HepG2 (cell line): ENCODE measurements at regions not wholly inside any gene's neighbourhood (a gene's known extent, or its start where the extent isn't known, plus 50 kb on each side); places are given as distances from the start of the nearest gene placed in this dataset.
A peak's percentile ranks its signal among the peaks of the same experiment; 100 is the strongest.
"Not testable (repeated sequence)": the region's sequence is repeated elsewhere in the genome, so short reads cannot be mapped to it uniquely, and the experiment has no call there.

ENCODE experiments used
- ATAC-seq: fragments of 200-7000 bp; cut with Tn5 transposase; 3 replicates; pipeline ENCODE4 v1.9.1; 2020; ENCODE audit warnings: mild to moderate bottlenecking, moderate library complexity
- BruUV-seq: library from RNA; stranded (reverse); fragments of 400-500 nt; replicated peaks from 2 replicates; lab custom pipeline; 2021; lab: Mats Ljungman, UMichigan
- CTCF ChIA-PET: fragments of 300-600 bp; formaldehyde crosslinking; extraction: SDS; loops from one replicate; lab custom pipeline; 2021; ENCODE audit warnings: low total read pairs, inconsistent platforms, low intra/inter-chr PET ratio; lab: Yijun Ruan, JAX
- POLR2A ChIA-PET: fragments of 350-600 bp; sonication (Branson Sonifier 250); formaldehyde crosslinking; loops from one replicate; lab custom pipeline; 2020; ENCODE audit warnings: antibody characterized with exemption, inconsistent platforms; lab: Yijun Ruan, JAX
- DNase-seq: peaks from one replicate; pipeline ENCODE4 v3.0.0-alpha.2; 2015; ENCODE audit warnings: low spot score
- FAIRE-seq: peaks from 3 replicates; lab custom pipeline; 2011; peaks lifted over from hg19 to GRCh38; lab: Jason Lieb, UNC
- H2AFZ ChIP-seq: one replicate; pipeline ENCODE4 v1.6.1; 2011; ENCODE audit warnings: low read length, inconsistent platforms
- H3K27ac ChIP-seq: fragments of 300-600 bp; 3 replicates; pipeline ENCODE4 v1.8.0; 2011; ENCODE audit warnings: mixed run types, mild to moderate bottlenecking, mixed read lengths, low read length, inconsistent platforms; ENCODE audit not compliant: insufficient read depth; ENCODE audit errors: extremely low read length
- H3K27me3 ChIP-seq, 2 experiments: fragments of 200-600 bp in 1 of 2; 2 replicates in 1 of 2; 3 replicates in 1 of 2; pipeline versions ENCODE4 v1.6.0 to v1.8.0; 2011; ENCODE audit warnings: low read length in 2 of 2, mild to moderate bottlenecking in 2 of 2, moderate library complexity in 2 of 2, inconsistent platforms in 1 of 2; ENCODE audit not compliant: insufficient read depth in 2 of 2, control insufficient read depth in 1 of 2
- H3K36me3 ChIP-seq, 2 experiments: fragments of 200-600 bp in 1 of 2; replicated peaks in 1 of 2; 2 replicates in 1 of 2; 3 replicates in 1 of 2; pipeline versions ENCODE4 v1.5.1 to v1.8.0; 2011; ENCODE audit warnings: low read length in 2 of 2, inconsistent platforms in 1 of 2; ENCODE audit not compliant: insufficient read depth in 2 of 2, control insufficient read depth in 1 of 2
- H3K4me1 ChIP-seq: 2 replicates; pipeline ENCODE4 v1.5.1; 2012; ENCODE audit warnings: low read length, inconsistent platforms; ENCODE audit not compliant: insufficient read depth
- H3K4me2 ChIP-seq: 2 replicates; pipeline ENCODE4 v1.6.0; 2011; ENCODE audit warnings: low read depth, low read length, inconsistent platforms
- H3K4me3 ChIP-seq, 3 experiments: fragments of 200-600 bp in 1 of 3; sonication (generic), shearing (Covaris generic) in 1 of 3; replicated peaks in 1 of 3; 2 replicates each; pipeline ENCODE4 v1.5.1; 2011 to 2016; ENCODE audit warnings: low read length in 3 of 3, inconsistent platforms in 2 of 3, low read depth in 2 of 3, mild to moderate bottlenecking in 2 of 3, control low read depth in 1 of 3, mixed read lengths in 1 of 3; ENCODE audit not compliant: insufficient read depth in 1 of 3
- H3K79me2 ChIP-seq: one replicate; pipeline ENCODE4 v1.6.1; 2011; ENCODE audit warnings: low read length, inconsistent platforms; ENCODE audit not compliant: insufficient read depth
- H3K9ac ChIP-seq: 2 replicates; pipeline ENCODE4 v1.6.0; 2011; ENCODE audit warnings: mild to moderate bottlenecking, low read depth, low read length, inconsistent platforms; ENCODE audit not compliant: insufficient read depth
- H3K9me3 ChIP-seq: 2 replicates; pipeline ENCODE4 v1.5.1; 2012; ENCODE audit warnings: mild to moderate bottlenecking, low read length
- H4K20me1 ChIP-seq: 2 replicates; pipeline ENCODE4 v1.6.0; 2011; ENCODE audit warnings: inconsistent platforms, mild to moderate bottlenecking, low read length, moderate library complexity; ENCODE audit not compliant: insufficient read depth
- DNMT3B ChIP-seq: conservative IDR thresholded peaks from 2 replicates; pipeline ENCODE4 v1.6.1; 2016; ENCODE audit warnings: missing biosample characterization, control low read depth
- MNT ChIP-seq: fragments of 450-650 bp; IDR thresholded peaks from 2 replicates; pipeline ENCODE4 v1.6.1; 2016
- ZBTB44 ChIP-seq: sonication (generic); formaldehyde crosslinking; IDR thresholded peaks from 2 replicates; pipeline ENCODE4 v1.4.0; 2020; ENCODE audit warnings: missing genetic modification reagents
- ZNF770 ChIP-seq: sonication (generic); formaldehyde crosslinking; IDR thresholded peaks from 2 replicates; pipeline ENCODE4 v1.5.0; 2020; ENCODE audit warnings: mild to moderate bottlenecking, missing genetic modification reagents
- WGBS: methylation state at CpG from one replicate; pipeline ENCODE4 v1.1.6; 2017; ENCODE audit warnings: low lambda C conversion rate; 5-methylcytosine and 5-hydroxymethylcytosine counted together
- in situ Hi-C: cut with HindIII; loops from 2 replicates; pipeline ENCODE4 v1.10.0; 2017; ENCODE audit warnings: low pct_unique_long_range_greater_than_20kb; ENCODE audit not compliant: extremely low pct_ligation_motif_present
- intact Hi-C: fragments of 100-400 bp; cut with micrococcal nuclease; formaldehyde crosslinking; loops from one replicate; pipeline ENCODE4 v1.10.0; 2022; ENCODE audit not compliant: unreplicated experiment

- TF ChIP-seq ZNF770: no peak
These were observed 895.0 kb upstream of the SLITRK1 start (continued) for GRCh38 chr13:84777316-84777715.

GRCh38 chr13:84776593-84776992 is 894.3 kb upstream of the SLITRK1 start:
- ChIA-PET CTCF (no interaction called here), POLR2A (no interaction called here)
- H2AFZ ChIP-seq: no peak overlapping the region
- no peaks in the 10 kb centered on the region for H3K79me2 ChIP-seq
- no peaks in the 10 kb centered on the region for H3K9me3 ChIP-seq
- ATAC-seq (no peak), DNase-seq (no peak), FAIRE-seq (no peak)
- H3K4me3 ChIP-seq: no peak overlapping the region
- no peaks in the 10 kb centered on the region for H3K27me3 ChIP-seq
- WGBS: 33% methylated on average over 2 of the region's 2 CpGs
- intact Hi-C loops (no loop called here), in situ Hi-C loops (no loop called here)
- TF ChIP-seq DNMT3B (CRISPR knock-in tag): no peak
- TF ChIP-seq ZBTB44: no peak
- TF ChIP-seq MNT: peak; percentile 62; the same call in 1 of the 2 replicates
- H4K20me1 ChIP-seq: no peaks in the 10 kb centered on the region
- H3K9ac ChIP-seq: no peak overlapping the region
- no peaks in the 10 kb centered on the region for H3K36me3 ChIP-seq
- BruUV-seq: no TSS peak
- H3K4me1 ChIP-seq: no peaks in the 10 kb centered on the region
- H3K27ac ChIP-seq: no peak overlapping the region
- H3K4me2 ChIP-seq: no peak overlapping the region

GRCh38 chr13:84775920-84776319 is 893.6 kb upstream of the SLITRK1 start:
- intact Hi-C loops, H4K20me1 ChIP-seq, DNase-seq, H3K27ac ChIP-seq, H3K9me3 ChIP-seq, H3K4me3 ChIP-seq, H3K4me1 ChIP-seq, H3K36me3 ChIP-seq, H3K79me2 ChIP-seq, POLR2A ChIA-PET, H3K4me2 ChIP-seq, BruUV-seq, H2AFZ ChIP-seq, in situ Hi-C loops, CTCF ChIA-PET, ATAC-seq, FAIRE-seq, H3K27me3 ChIP-seq, H3K9ac ChIP-seq: not testable (repeated sequence)
- WGBS: 13% methylated on average over 6 of the region's 9 CpGs
